Left ventricle myocardium inferior (tissue), 1 donor: ENCODE measurements at regions not wholly inside any gene's neighbourhood (a gene's known extent, or its start where the extent isn't known, plus 50 kb on each side); places are given as distances from the start of the nearest gene placed in this dataset.

Experiments
- DNase-seq: peaks from one replicate; pipeline ENCODE4 v3.0.0-alpha.2; 2020
- H3K27ac ChIP-seq: fragments of 200-600 bp; replicated peaks from 2 replicates; pipeline ENCODE4 v1.8.0; 2021
- H3K27me3 ChIP-seq: fragments of 200-600 bp; 2 replicates; pipeline ENCODE4 v1.8.0; 2021; ENCODE audit warnings: low read depth
- H3K36me3 ChIP-seq: fragments of 200-600 bp; 2 replicates; pipeline ENCODE4 v1.8.0; 2021
- H3K4me1 ChIP-seq: fragments of 200-600 bp; 2 replicates; pipeline ENCODE4 v1.8.0; 2021
- H3K4me3 ChIP-seq: fragments of 200-600 bp; 2 replicates; pipeline ENCODE4 v1.8.0; 2021; ENCODE audit warnings: mild to moderate bottlenecking, moderate library complexity
- H3K9me3 ChIP-seq: fragments of 200-600 bp; replicated peaks from 2 replicates; pipeline ENCODE4 v1.8.0; 2021
- CTCF ChIP-seq: fragments of 200-600 bp; IDR thresholded peaks from 2 replicates; pipeline ENCODE4 v1.8.0; 2021; ENCODE audit warnings: antibody characterized with exemption, mild to moderate bottlenecking, borderline replicate concordance
- intact Hi-C: fragments of 100-400 bp; cut with micrococcal nuclease; formaldehyde crosslinking; loops from one replicate; pipeline ENCODE4 v1.11.0; 2022
- donor health status: DM: no; HTN: yes; CAD: no; lungs with severe emphysema.

GRCh38 chr7:113301983-113302382, 183.6 kb upstream of the SMIM30 start:
- DNase-seq = no peak
- Histone ChIP-seq H3K27ac (no peak overlapping the region), H3K4me1 (no peaks in the 10 kb centered on the region), H3K27me3 (no peaks in the 10 kb centered on the region), H3K36me3 (no peaks in the 10 kb centered on the region), H3K9me3 (peaks cover 5% of the 10 kb centered on the region), H3K4me3 (no peak overlapping the region)
- no peak for TF ChIP-seq CTCF
- intact Hi-C loops = no loop called here

GRCh38 chr7:113301141-113301540, 182.8 kb upstream of the SMIM30 start:
- intact Hi-C loops = no loop called here
- Histone ChIP-seq H3K27ac (no peak overlapping the region), H3K4me1 (no peaks in the 10 kb centered on the region), H3K27me3 (no peaks in the 10 kb centered on the region), H3K9me3 (peaks cover 5% of the 10 kb centered on the region), H3K36me3 (no peaks in the 10 kb centered on the region), H3K4me3 (no peak overlapping the region)
- no peak for TF ChIP-seq CTCF
- DNase-seq = no peak

- Histone ChIP-seq H3K27ac (no peak overlapping the region), H3K27me3 (no peaks in the 10 kb centered on the region), H3K9me3 (peaks cover 5% of the 10 kb centered on the region), H3K4me1 (no peaks in the 10 kb centered on the region), H3K36me3 (no peaks in the 10 kb centered on the region), H3K4me3 (no peak overlapping the region)
- intact Hi-C loops = no loop called here
- no peak for DNase-seq
- TF ChIP-seq CTCF = no peak
Observed at GRCh38 chr7:113299748-113300147, 181.4 kb upstream of the SMIM30 start.

- Histone ChIP-seq H3K4me3 (no peak overlapping the region), H3K9me3 (peaks cover 2% of the 10 kb centered on the region), H3K36me3 (no peaks in the 10 kb centered on the region), H3K27ac (no peak overlapping the region), H3K27me3 (no peaks in the 10 kb centered on the region), H3K4me1 (no peaks in the 10 kb centered on the region)
- TF ChIP-seq CTCF = no peak
- DNase-seq = no peak
- intact Hi-C loops = no loop called here
Observed at GRCh38 chr7:113298501-113298900, 180.1 kb upstream of the SMIM30 start.

GRCh38 chr7:113294750-113295149, 176.4 kb upstream of the SMIM30 start:
- Histone ChIP-seq H3K36me3 (no peaks in the 10 kb centered on the region), H3K27me3 (no peaks in the 10 kb centered on the region), H3K9me3 (no peaks in the 10 kb centered on the region), H3K4me3 (no peak overlapping the region), H3K27ac (no peak overlapping the region), H3K4me1 (no peaks in the 10 kb centered on the region)
- intact Hi-C loops = no loop called here
- no peak for DNase-seq
- TF ChIP-seq CTCF = no peak

GRCh38 chr7:113292105-113292504, 173.8 kb upstream of the SMIM30 start:
- Histone ChIP-seq H3K4me3 (no peak overlapping the region), H3K4me1 (no peaks in the 10 kb centered on the region), H3K36me3 (no peaks in the 10 kb centered on the region), H3K9me3 (no peaks in the 10 kb centered on the region), H3K27ac (no peak overlapping the region), H3K27me3 (no peaks in the 10 kb centered on the region)
- TF ChIP-seq CTCF = no peak
- no peak for DNase-seq
- intact Hi-C loops = no loop called here
